HG02678 (cell line): ENCODE measurements at regions not wholly inside any gene's neighbourhood (a gene's known extent, or its start where the extent isn't known, plus 50 kb on each side); places are given as distances from the start of the nearest gene placed in this dataset.
"Not testable (repeated sequence)": the region's sequence is repeated elsewhere in the genome, so short reads cannot be mapped to it uniquely, and the experiment has no call there.

Source experiments
- ATAC-seq: cut with Tn5 transposase; IDR thresholded peaks from one replicate; pipeline ENCODE4 v1.9.1; 2021; ENCODE audit warnings: mild to moderate bottlenecking, moderate library complexity; ENCODE audit not compliant: unreplicated experiment

DNA sequence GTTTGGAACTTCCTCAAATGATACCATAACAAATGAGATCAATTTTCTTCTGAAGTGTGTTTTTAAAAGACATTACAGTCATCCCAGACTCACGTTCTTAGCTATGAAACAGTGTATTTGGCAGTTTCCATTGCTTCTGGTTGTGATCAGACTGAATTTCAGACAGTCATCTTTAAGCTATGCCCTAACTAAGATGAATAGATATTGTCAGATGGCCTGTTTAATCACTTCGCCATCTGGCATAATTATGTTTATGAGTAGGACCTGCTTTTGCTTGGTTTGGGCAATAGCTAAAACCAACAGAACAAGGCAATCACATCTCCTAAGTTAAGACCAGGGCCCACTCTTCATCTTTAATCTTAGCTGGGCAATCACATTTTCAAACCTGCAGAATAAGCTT lies 313.1 kb downstream of the SV2B start:
- ATAC-seq, result no peak

DNA sequence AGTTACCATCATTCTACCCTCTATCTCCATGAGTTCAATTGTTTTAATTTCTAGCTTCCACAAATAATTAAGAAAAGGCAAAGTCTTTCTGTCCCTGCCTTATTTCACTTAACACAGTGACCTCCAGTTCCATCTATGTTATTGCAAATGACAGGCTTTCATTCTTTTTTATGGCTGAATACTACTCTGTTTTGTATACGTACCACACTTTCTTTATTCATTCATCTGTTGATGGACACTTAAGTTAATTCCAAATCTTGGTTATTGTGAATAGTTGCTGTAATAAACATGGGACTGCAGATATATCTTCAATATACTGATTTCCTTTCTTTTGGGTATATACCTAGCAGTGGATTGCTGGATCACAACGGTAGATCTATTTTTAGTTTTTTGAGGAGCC lies 314.1 kb downstream of the SV2B start:
- no peak for ATAC-seq

GRCh38 chr15:91415258-91415657 lies 315.2 kb downstream of the SV2B start:
- ATAC-seq, result not testable (repeated sequence)

- ATAC-seq, result no peak
Measured at GRCh38 chr15:91420689-91421088, 320.6 kb downstream of the SV2B start.

- ATAC-seq, result no peak
Measured at GRCh38 chr15:91422797-91423196, 322.7 kb downstream of the SV2B start.

GRCh38 chr15:91424001-91424400 lies 323.9 kb downstream of the SV2B start:
- no peak for ATAC-seq

- no peak for ATAC-seq
Measured at GRCh38 chr15:91426412-91426811, 326.4 kb downstream of the SV2B start.

DNA sequence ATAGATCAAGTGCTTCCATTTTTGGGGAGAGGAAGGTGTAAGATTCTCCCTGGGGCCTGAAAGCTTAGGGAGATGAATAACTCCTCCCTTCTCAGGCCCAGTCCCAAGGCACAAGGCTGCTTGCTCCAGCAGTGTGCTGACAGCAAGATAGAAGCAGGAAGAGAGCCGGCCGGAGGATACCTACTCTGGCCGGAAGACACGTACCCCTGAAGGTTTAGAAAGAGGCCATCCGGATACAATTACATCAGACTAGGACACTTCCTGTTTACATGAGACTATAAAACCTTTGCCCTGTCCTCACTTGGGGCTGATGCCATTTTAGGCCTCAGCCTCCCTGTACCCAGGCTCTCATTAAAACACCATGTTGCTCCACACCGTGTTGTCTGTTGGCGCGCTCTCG lies 329.9 kb downstream of the SV2B start:
- ATAC-seq, result no peak

DNA sequence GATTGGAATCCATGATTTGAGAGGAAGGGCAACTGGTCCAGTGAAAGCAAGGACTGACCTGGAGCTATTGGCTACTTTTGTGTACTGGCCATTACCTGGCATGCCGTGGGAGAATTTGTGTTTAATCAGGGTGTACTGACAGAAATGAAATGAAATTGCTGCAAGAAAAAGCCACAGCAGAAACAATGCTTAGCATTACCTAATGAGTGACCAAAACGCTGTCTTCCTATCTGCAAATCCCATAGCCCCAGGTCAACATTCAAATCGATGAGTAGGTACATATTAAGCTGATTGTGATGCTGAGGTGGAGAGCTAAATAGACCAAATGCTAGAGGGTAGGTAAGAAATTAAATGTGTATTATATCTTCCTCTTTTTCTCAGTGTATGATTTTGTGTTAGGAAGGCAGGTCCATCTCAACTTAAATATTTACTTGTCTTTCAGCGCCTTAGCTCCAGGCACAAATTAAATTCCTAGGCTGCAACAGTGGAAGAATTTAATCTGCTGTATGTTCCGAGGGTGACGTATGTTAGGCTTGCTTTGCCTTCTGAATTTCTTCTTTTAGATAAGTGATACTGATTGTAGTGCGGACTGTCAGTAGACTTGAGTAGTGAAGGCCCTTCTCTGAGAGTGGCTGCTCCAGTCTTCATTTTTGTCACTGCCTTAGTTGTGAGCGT lies 331.1 kb downstream of the SV2B start:
- ATAC-seq, result no peak

- ATAC-seq, result no peak
Measured at GRCh38 chr15:91435113-91435512, 335.1 kb downstream of the SV2B start.

DNA sequence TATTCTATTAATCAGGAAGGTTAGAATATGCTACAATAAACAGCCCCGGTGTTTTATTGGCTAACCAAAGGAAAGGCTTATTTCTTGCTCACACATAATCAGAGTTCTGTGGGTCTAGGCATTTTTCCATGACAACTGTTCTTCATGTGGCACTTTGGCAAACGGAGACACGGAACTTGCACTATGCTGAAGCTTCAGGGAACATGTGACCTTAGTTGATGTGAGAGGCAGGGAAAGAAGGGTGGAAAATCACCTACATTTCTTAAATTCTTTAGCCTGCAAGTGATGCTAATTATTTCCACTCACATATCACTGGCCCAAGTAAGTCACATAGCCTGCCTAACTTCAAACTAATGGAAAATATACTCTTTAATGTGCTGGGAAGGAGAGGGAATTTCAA lies 344.6 kb downstream of the SV2B start:
- no peak for ATAC-seq

GRCh38 chr15:91445695-91446228 lies 345.7 kb downstream of the SV2B start:
- no peak for ATAC-seq

DNA sequence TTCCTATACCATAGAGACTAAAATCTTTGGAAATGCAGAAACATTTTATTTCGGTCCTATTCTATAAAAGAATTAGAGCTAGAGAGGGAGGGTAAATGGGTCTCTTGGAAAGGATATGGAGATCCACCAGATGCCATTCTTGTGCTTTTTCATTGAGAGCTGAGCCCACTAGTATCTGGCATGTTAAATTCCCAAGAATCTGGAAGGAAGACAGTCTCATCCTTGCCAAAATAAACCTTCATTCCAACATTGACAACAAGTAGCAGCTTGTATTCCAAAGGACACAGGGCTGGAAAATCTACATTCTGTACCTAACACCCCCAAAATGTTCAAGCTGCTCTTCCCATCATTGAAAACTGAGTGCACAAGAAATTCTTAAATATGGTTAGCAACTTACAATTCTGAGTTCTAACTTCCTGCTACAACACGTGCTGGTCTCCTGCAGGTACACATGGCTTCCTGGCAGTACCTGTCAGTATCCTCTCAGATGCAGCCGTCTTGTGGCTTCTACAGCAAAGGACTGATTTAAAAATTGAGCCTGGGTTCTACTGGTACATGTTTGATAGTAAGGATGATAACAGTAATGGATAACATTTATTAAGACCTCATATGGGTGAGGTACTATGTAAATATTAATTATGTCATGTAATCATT lies 348.1 kb downstream of the SV2B start:
- no peak for ATAC-seq

DNA sequence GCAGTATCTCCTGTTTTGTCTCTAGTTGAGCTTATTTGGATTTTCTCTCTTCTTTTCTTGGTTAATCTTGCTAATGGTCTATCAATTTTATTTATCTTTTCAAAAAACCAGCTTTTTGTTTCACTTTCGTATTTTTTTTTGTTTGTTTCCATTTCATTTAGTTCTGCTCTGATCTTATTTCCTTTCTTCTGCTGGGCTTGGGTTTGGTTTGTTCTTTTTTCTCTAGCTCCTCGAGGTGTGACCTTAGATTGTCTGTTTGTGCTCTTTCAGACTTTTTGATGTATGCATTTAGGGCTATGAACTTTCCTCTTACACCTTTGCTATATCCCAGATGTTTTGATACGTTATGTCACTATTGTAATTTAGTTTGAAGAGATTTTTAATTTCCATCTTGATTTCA lies 353.3 kb downstream of the SV2B start:
- not testable (repeated sequence) for ATAC-seq

DNA sequence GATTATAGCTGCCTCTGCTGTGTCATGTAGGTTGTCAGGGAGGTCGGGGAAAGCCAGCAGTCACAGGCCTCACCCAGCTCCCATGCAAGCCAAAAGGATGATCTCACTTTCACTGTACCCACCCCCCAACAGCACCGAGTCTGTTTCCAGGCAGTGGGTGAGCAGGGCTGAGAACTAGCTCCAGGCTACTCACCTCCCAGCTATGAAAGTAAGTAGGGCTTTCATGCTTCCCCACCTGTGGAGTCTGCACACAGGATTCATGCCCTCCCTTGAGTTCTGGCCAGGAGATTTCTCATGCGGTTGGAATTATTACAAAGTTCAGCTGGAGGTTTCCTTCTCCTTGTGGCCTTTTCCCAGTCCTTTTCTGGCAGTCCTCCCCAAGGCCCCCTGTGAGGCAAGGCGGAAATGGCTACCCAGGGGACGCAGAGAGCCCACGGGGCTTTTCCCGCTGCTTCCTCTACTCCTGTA lies 356.2 kb downstream of the SV2B start:
- no peak for ATAC-seq

DNA sequence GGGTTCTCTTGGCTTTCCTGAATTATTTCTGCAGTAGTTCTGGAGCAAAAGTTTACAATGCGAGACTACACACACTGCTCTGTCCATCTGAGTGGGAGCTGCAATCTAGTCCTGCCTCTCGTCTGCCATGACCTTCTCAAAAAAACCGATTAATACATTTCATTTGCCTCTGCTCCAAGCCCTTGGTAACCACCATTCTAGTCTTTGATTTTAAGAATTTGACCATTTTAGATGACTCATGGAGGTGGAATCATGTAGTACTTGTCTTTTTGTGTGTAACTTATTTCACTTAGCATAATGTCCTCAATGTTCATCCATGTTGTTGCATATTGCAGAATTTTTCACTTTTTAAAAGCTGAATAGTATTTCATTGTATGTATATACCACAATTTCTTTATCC lies 356.9 kb downstream of the SV2B start:
- no peak for ATAC-seq

DNA sequence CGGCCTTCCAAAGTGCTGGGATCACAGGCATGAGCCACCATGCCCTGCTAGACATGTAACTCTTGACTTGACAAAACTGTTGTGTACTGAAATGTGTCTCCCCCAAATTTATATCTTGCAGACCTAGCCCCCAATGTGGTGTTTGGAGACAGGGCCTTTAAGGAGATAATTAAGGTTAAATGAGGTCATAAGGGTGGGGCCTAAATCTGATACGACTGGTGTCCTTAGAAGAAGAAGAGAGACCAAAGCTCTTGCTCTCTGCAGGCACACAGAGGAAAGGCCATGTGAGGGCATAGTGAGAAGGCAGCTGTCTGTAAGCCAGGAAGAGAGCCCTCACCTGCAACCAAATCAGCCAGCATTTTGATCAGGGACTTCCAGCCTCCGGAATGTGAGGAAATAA lies 361.3 kb downstream of the SV2B start:
- no peak for ATAC-seq

DNA sequence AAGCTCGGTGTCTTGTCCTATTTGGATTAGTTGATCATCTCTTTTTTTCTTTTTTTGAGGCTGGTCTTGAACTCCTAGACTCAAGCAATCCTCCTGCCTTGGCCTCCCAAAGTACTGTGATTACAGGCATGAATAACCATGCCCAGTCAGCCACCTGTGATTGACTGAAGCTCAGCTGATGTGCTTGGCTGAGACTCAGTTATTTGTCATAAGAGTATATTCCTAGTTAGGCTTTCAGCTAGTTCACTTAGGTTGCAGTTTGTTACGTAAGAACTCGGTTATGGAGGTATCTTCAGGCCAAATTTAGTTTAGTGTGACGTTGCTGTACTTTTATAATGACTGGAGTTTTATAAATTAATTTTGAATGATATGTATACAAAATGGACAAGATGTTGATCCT lies 365.0 kb downstream of the SV2B start:
- ATAC-seq, result no peak

- ATAC-seq, result no peak
Measured at GRCh38 chr15:91465696-91466095, 365.6 kb downstream of the SV2B start.

DNA sequence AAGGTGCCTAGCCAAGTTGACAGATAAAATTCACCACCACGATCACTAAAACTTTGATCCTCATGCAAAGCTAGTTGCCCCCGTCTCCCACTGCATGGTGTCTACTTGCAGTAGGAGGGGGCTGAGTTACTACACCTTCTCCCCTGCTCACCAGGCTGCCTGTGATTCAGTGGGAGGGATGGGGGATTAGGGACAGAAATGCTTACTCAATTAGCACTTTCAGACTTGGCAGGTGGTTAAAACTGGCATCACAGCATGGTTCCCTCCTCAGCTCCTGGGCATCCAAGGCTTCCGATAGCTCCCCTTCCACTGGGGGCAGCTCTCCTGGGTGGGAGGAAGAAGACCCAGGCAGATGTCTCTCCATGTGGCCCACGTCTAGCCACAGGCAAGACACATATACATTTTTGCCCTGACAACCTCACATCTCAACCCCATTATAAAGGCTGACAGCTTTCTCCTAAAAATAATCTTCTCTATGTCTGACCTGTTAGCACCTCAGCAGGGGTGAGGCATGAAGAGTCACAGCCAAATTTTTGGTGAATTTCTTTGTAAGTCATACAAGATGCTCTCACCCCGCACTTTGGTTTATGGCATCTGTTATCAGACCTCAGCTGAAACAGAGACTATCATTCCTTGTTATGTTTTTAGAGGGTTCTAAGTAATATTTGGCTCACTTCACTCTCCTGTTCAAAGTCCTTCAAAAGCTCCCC lies 369.0 kb downstream of the SV2B start:
- ATAC-seq, result no peak

GRCh38 chr15:91469632-91470567 lies 369.8 kb downstream of the SV2B start:
- ATAC-seq, result no peak
